ENCODE measurements at regions not wholly inside any gene's neighbourhood (a gene's known extent, or its start where the extent isn't known, plus 50 kb on each side); places are given as distances from the start of the nearest gene placed in this dataset.
"Not testable (repeated sequence)": the region's sequence is repeated elsewhere in the genome, so short reads cannot be mapped to it uniquely, and the experiment has no call there.

- TF ChIP-seq ZSCAN12 (CRISPR knock-in tag; IDR thresholded peaks at IDR 0.05) (no peak), ZC3H4 (CRISPR knock-in tag; IDR thresholded peaks at IDR 0.05; ENCODE audit: borderline replicate concordance) (no peak), ZBTB25 (CRISPR knock-in tag; IDR thresholded peaks at IDR 0.05) (no peak), CENPBD1 (CRISPR knock-in tag; IDR thresholded peaks at IDR 0.05; ENCODE audit: borderline replicate concordance, low read depth) (no peak), BCL6 (CRISPR knock-in tag; IDR thresholded peaks at IDR 0.05) (no peak), CCDC6 (CRISPR knock-in tag; IDR thresholded peaks at IDR 0.05) (no peak), ZNF280B (CRISPR knock-in tag; IDR thresholded peaks at IDR 0.05; ENCODE audit: borderline replicate concordance) (no peak), ZFAT (CRISPR knock-in tag; conservative IDR thresholded peaks at IDR 0.05) (no peak)
- DNase-seq (ENCODE audit: low spot score), result no peak
- Histone ChIP-seq H3K4me1 (ENCODE audit: insufficient read depth, low read length) (no peaks in the 10 kb centered on the region), H3K79me2 (ENCODE audit: insufficient read depth, low read length) (no peaks in the 10 kb centered on the region), H4K20me1 (ENCODE audit: insufficient read depth, low read length) (no peaks in the 10 kb centered on the region), H3K36me3 (replicated peaks in 1 of 2; ENCODE audit: control insufficient read depth in 1 of 2, insufficient read depth in 2 of 2, low read length in 2 of 2) (no peaks in the 10 kb centered on the region), H3K9me3 (ENCODE audit: low read length) (peaks cover 83% of the 10 kb centered on the region), H3K4me2 (ENCODE audit: low read depth, low read length) (no peak overlapping the region), H3K4me3 (replicated peaks in 1 of 3; ENCODE audit: insufficient read depth in 1 of 3, low read depth in 2 of 3, low read length in 3 of 3) (no peak overlapping the region; a peak in 1 of 6 replicates), H2AFZ (ENCODE audit: low read length) (no peak overlapping the region), H3K9ac (ENCODE audit: insufficient read depth, low read depth, low read length) (no peak overlapping the region), H3K27ac (ENCODE audit: extremely low read length, insufficient read depth, low read length) (no peak overlapping the region), H3K27me3 (ENCODE audit: control insufficient read depth in 1 of 2, insufficient read depth in 2 of 2, low read length in 2 of 2) (no peaks in the 10 kb centered on the region)
- POLR2A ChIA-PET, result no interaction called here
- ATAC-seq, result no peak
- intact Hi-C loops (cut with micrococcal nuclease; ENCODE audit: unreplicated experiment), result no loop called here
- BruUV-seq (replicated peaks), result no TSS peak
- in situ Hi-C loops (cut with HindIII; ENCODE audit: extremely low pct_ligation_motif_present, low pct_unique_long_range_greater_than_20kb), result no loop called here
- FAIRE-seq, result no peak
- CTCF ChIA-PET (ENCODE audit: low intra/inter-chr PET ratio, low total read pairs), result no interaction called here
- WGBS (ENCODE audit: low lambda C conversion rate), result 20% methylated on average over 1 of the region's 1 CpG
Measured at GRCh38 chr14:42488965-42489364, 882.3 kb downstream of the LRFN5 start.

GRCh38 chr14:42482345-42482971 lies 875.8 kb downstream of the LRFN5 start:
- H3K4me1 ChIP-seq (ENCODE audit: insufficient read depth, low read length); intact Hi-C loops (cut with micrococcal nuclease; ENCODE audit: unreplicated experiment); FAIRE-seq; CTCF ChIA-PET (ENCODE audit: low intra/inter-chr PET ratio, low total read pairs); H3K27ac ChIP-seq (ENCODE audit: extremely low read length, insufficient read depth, low read length); ATAC-seq; BruUV-seq (replicated peaks); H3K79me2 ChIP-seq (ENCODE audit: insufficient read depth, low read length); H3K9ac ChIP-seq (ENCODE audit: insufficient read depth, low read depth, low read length); H3K4me3 ChIP-seq (replicated peaks in 1 of 3; ENCODE audit: insufficient read depth in 1 of 3, low read depth in 2 of 3, low read length in 3 of 3); H3K27me3 ChIP-seq (ENCODE audit: control insufficient read depth in 1 of 2, insufficient read depth in 2 of 2, low read length in 2 of 2); H4K20me1 ChIP-seq (ENCODE audit: insufficient read depth, low read length); H2AFZ ChIP-seq (ENCODE audit: low read length); POLR2A ChIA-PET; H3K4me2 ChIP-seq (ENCODE audit: low read depth, low read length); in situ Hi-C loops (cut with HindIII; ENCODE audit: extremely low pct_ligation_motif_present, low pct_unique_long_range_greater_than_20kb); H3K36me3 ChIP-seq (replicated peaks in 1 of 2; ENCODE audit: control insufficient read depth in 1 of 2, insufficient read depth in 2 of 2, low read length in 2 of 2); DNase-seq (ENCODE audit: low spot score): not testable (repeated sequence)
- H3K9me3 ChIP-seq (ENCODE audit: low read length), result peaks cover 94% of the 10 kb centered on the region
- WGBS (ENCODE audit: low lambda C conversion rate), result 69% methylated on average over 23 of the region's 41 CpGs
